ENCODE measurements at regions not wholly inside any gene's neighbourhood (a gene's known extent, or its start where the extent isn't known, plus 50 kb on each side); places are given as distances from the start of the nearest gene placed in this dataset.

DNA sequence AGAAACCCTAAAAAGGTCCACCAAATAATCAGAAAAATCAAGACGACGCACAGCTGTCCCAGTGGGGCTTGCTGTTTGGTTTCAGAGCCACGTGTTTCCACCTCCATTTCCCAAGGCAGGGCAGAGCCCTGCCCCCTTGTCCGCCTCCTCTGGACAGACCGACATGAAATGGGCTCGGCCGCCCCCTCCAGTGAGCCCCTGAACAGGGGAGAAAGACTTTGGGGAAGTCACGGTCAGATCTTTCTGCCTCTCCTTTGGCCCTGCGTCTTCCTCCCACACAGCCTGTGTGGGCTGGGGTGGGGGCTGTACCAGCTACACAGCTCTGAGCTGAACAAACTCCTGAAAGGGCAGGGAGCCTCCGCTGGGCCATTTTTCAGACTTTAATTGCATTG, 230.7 kb downstream of the ENGASE start:
- no peak overlapping the region for H3K9ac ChIP-seq
- H2AFZ ChIP-seq: no peak overlapping the region
- no peaks in the 10 kb centered on the region for H3K4me1 ChIP-seq (ENCODE audit: insufficient read depth)
- no peaks in the 10 kb centered on the region for H3K79me2 ChIP-seq (ENCODE audit: insufficient read depth)
- no peaks in the 10 kb centered on the region for H3K9me3 ChIP-seq (ENCODE audit: low read depth)
- TF ChIP-seq EZH2 (IDR thresholded peaks at IDR 0.05; ENCODE audit: insufficient read depth, poor library complexity, severe bottlenecking) (no peak), EZH2phosphoT487 (IDR thresholded peaks at IDR 0.05; ENCODE audit: insufficient read depth, low read depth) (no peak)
- DNase-seq: no peak
- H3K4me2 ChIP-seq (ENCODE audit: unreplicated experiment): no peak overlapping the region
- no peaks in the 10 kb centered on the region for H3K9me2 ChIP-seq (ENCODE audit: insufficient read depth)
- no peak overlapping the region for H3K27ac ChIP-seq
- in situ Hi-C loops (cut with MboI): no loop called here
- H3K36me3 ChIP-seq (ENCODE audit: low read depth): no peaks in the 10 kb centered on the region
- 49 to 51% methylated on average over 10 of the region's 10 CpGs for WGBS, 2 experiments (ENCODE audit: low coverage in 1 of 2, low lambda C conversion rate in 2 of 2, missing lambda C conversion rate in 2 of 2)
- no peaks in the 10 kb centered on the region for H3F3A ChIP-seq (ENCODE audit: insufficient read depth)
- H3K4me3 ChIP-seq: no peak overlapping the region
- peaks cover 11% of the 10 kb centered on the region for H3K27me3 ChIP-seq (replicated peaks; ENCODE audit: insufficient read depth)
- H4K20me1 ChIP-seq (ENCODE audit: insufficient read depth): no peaks in the 10 kb centered on the region

GRCh38 chr17:79304884-79305283, 230.3 kb downstream of the ENGASE start:
- Histone ChIP-seq H3K79me2 (ENCODE audit: insufficient read depth) (no peaks in the 10 kb centered on the region), H2AFZ (no peak overlapping the region), H3K36me3 (ENCODE audit: low read depth) (no peaks in the 10 kb centered on the region), H3K27me3 (replicated peaks; ENCODE audit: insufficient read depth) (peaks cover 16% of the 10 kb centered on the region), H3K27ac (no peak overlapping the region), H3F3A (ENCODE audit: insufficient read depth) (no peaks in the 10 kb centered on the region), H3K4me1 (ENCODE audit: insufficient read depth) (no peaks in the 10 kb centered on the region), H3K9ac (no peak overlapping the region), H3K4me2 (ENCODE audit: unreplicated experiment) (no peak overlapping the region), H3K9me2 (ENCODE audit: insufficient read depth) (no peaks in the 10 kb centered on the region), H3K9me3 (ENCODE audit: low read depth) (no peaks in the 10 kb centered on the region), H4K20me1 (ENCODE audit: insufficient read depth) (no peaks in the 10 kb centered on the region), H3K4me3 (no peak overlapping the region)
- DNase-seq: no peak
- no peak for TF ChIP-seq EZH2phosphoT487 (IDR thresholded peaks at IDR 0.05; ENCODE audit: insufficient read depth, low read depth)
- TF ChIP-seq EZH2 (IDR thresholded peaks at IDR 0.05; ENCODE audit: insufficient read depth, poor library complexity, severe bottlenecking): no peak
- 39 to 47% methylated on average over 13 of the region's 13 CpGs for WGBS, 2 experiments (ENCODE audit: low coverage in 1 of 2, low lambda C conversion rate in 2 of 2, missing lambda C conversion rate in 2 of 2)
- in situ Hi-C loops (cut with MboI): no loop called here

GRCh38 chr17:79303641-79304205, 229.1 kb downstream of the ENGASE start:
- 58 to 62% methylated on average over 7 of the region's 7 CpGs for WGBS, 2 experiments (ENCODE audit: low coverage in 1 of 2, low lambda C conversion rate in 2 of 2, missing lambda C conversion rate in 2 of 2)
- H3K27me3 ChIP-seq (replicated peaks; ENCODE audit: insufficient read depth): peaks cover 18% of the 10 kb centered on the region
- in situ Hi-C loops (cut with MboI): no loop called here

DNA sequence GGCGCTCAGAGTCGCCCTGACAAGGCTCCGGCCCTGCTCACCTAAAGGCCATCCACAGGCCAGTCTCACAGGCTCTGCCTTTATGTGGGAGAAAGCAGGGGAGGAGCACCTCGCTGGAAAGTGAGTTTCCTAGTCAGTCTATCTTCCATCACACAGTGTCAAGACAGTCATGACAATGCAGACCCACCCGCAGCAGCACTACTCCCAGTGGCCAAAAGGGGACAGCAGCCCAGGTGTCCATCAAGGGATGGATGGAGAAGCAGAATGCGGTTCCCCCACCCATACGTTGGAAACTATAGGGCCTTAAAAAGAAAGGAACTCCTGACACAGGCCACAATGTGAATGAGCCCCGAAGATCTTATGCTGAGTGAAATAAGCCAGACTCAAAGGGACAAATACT, 226.8 kb downstream of the ENGASE start:
- in situ Hi-C loops (cut with MboI): no loop called here
- H3K4me2 ChIP-seq (ENCODE audit: unreplicated experiment): no peak overlapping the region
- no peaks in the 10 kb centered on the region for H3K79me2 ChIP-seq (ENCODE audit: insufficient read depth)
- H4K20me1 ChIP-seq (ENCODE audit: insufficient read depth): no peaks in the 10 kb centered on the region
- no peaks in the 10 kb centered on the region for H3K9me3 ChIP-seq (ENCODE audit: low read depth)
- H3F3A ChIP-seq (ENCODE audit: insufficient read depth): no peaks in the 10 kb centered on the region
- no peak overlapping the region for H3K4me3 ChIP-seq
- H2AFZ ChIP-seq: no peak overlapping the region
- no peaks in the 10 kb centered on the region for H3K4me1 ChIP-seq (ENCODE audit: insufficient read depth)
- 16 to 31% methylated on average over 8 of the region's 8 CpGs for WGBS, 2 experiments (ENCODE audit: low coverage in 1 of 2, low lambda C conversion rate in 2 of 2, missing lambda C conversion rate in 2 of 2)
- H3K9ac ChIP-seq: no peak overlapping the region
- no peaks in the 10 kb centered on the region for H3K9me2 ChIP-seq (ENCODE audit: insufficient read depth)
- no peak for TF ChIP-seq EZH2 (IDR thresholded peaks at IDR 0.05; ENCODE audit: insufficient read depth, poor library complexity, severe bottlenecking)
- no peak for TF ChIP-seq EZH2phosphoT487 (IDR thresholded peaks at IDR 0.05; ENCODE audit: insufficient read depth, low read depth)
- peaks cover 18% of the 10 kb centered on the region for H3K27me3 ChIP-seq (replicated peaks; ENCODE audit: insufficient read depth)
- no peak for DNase-seq
- no peak overlapping the region for H3K27ac ChIP-seq
- no peaks in the 10 kb centered on the region for H3K36me3 ChIP-seq (ENCODE audit: low read depth)

More at GRCh38 chr17:79303641-79304205, 229.1 kb downstream of the ENGASE start:
- Histone ChIP-seq H2AFZ (no peak overlapping the region), H3K27ac (no peak overlapping the region), H3K4me3 (no peak overlapping the region), H3K36me3 (ENCODE audit: low read depth) (no peaks in the 10 kb centered on the region), H3K9ac (no peak overlapping the region), H3F3A (ENCODE audit: insufficient read depth) (no peaks in the 10 kb centered on the region), H3K79me2 (ENCODE audit: insufficient read depth) (no peaks in the 10 kb centered on the region), H3K9me3 (ENCODE audit: low read depth) (no peaks in the 10 kb centered on the region), H4K20me1 (ENCODE audit: insufficient read depth) (no peaks in the 10 kb centered on the region), H3K9me2 (ENCODE audit: insufficient read depth) (no peaks in the 10 kb centered on the region), H3K4me2 (ENCODE audit: unreplicated experiment) (no peak overlapping the region), H3K4me1 (ENCODE audit: insufficient read depth) (no peaks in the 10 kb centered on the region)
- DNase-seq: no peak
- TF ChIP-seq EZH2phosphoT487 (IDR thresholded peaks at IDR 0.05; ENCODE audit: insufficient read depth, low read depth): no peak
- no peak for TF ChIP-seq EZH2 (IDR thresholded peaks at IDR 0.05; ENCODE audit: insufficient read depth, poor library complexity, severe bottlenecking)

DNA sequence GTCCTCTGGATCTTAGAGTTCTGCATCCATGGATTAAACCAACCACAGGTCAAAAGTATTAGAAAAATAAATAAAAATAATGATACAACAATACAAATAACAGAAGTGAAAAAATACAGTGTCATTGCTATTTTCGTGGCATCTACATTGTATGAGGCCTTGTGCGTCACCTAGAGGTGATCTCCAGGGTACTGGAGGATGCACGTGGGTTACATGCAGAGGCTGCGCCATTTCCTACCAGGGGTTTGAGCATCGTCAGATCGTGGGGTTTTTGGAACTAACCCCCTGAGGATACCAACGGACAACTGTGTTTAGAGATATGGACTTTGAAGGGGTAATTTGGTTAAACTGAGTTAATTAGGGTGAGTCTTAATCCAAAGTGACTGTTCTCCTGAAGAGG, 224.7 kb downstream of the ENGASE start:
- no peaks in the 10 kb centered on the region for H3K36me3 ChIP-seq (ENCODE audit: low read depth)
- TF ChIP-seq EZH2 (IDR thresholded peaks at IDR 0.05; ENCODE audit: insufficient read depth, poor library complexity, severe bottlenecking) (no peak), EZH2phosphoT487 (IDR thresholded peaks at IDR 0.05; ENCODE audit: insufficient read depth, low read depth) (no peak)
- H3K4me3 ChIP-seq: no peak overlapping the region
- H3K9me3 ChIP-seq (ENCODE audit: low read depth): no peaks in the 10 kb centered on the region
- no peak overlapping the region for H3K27ac ChIP-seq
- no peaks in the 10 kb centered on the region for H3F3A ChIP-seq (ENCODE audit: insufficient read depth)
- H2AFZ ChIP-seq: no peak overlapping the region
- H3K9me2 ChIP-seq (ENCODE audit: insufficient read depth): no peaks in the 10 kb centered on the region
- H4K20me1 ChIP-seq (ENCODE audit: insufficient read depth): no peaks in the 10 kb centered on the region
- no peak overlapping the region for H3K4me2 ChIP-seq (ENCODE audit: unreplicated experiment)
- peaks cover 13% of the 10 kb centered on the region for H3K27me3 ChIP-seq (replicated peaks; ENCODE audit: insufficient read depth)
- no peaks in the 10 kb centered on the region for H3K4me1 ChIP-seq (ENCODE audit: insufficient read depth)
- 42 to 43% methylated on average over 7 of the region's 7 CpGs for WGBS, 2 experiments (ENCODE audit: low coverage in 1 of 2, low lambda C conversion rate in 2 of 2, missing lambda C conversion rate in 2 of 2)
- DNase-seq: no peak
- no peaks in the 10 kb centered on the region for H3K79me2 ChIP-seq (ENCODE audit: insufficient read depth)
- in situ Hi-C loops (cut with MboI): no loop called here
- H3K9ac ChIP-seq: no peak overlapping the region

Measured in GM23248 (cell line).